KG1 (cell line): ENCODE measurements at regions not wholly inside any gene's neighbourhood (a gene's known extent, or its start where the extent isn't known, plus 50 kb on each side); places are given as distances from the start of the nearest gene placed in this dataset.

ENCODE experiments used
- DNase-seq: peaks from one replicate; lab custom pipeline; 2025; lab: John Stamatoyannopoulos, UW

- no peak for DNase-seq
Measured at GRCh38 chr13:79267560-79267959, 138.5 kb downstream of the RBM26 start.

- DNase-seq: no peak
Measured at GRCh38 chr13:79258489-79258888, 147.6 kb downstream of the RBM26 start.

DNA sequence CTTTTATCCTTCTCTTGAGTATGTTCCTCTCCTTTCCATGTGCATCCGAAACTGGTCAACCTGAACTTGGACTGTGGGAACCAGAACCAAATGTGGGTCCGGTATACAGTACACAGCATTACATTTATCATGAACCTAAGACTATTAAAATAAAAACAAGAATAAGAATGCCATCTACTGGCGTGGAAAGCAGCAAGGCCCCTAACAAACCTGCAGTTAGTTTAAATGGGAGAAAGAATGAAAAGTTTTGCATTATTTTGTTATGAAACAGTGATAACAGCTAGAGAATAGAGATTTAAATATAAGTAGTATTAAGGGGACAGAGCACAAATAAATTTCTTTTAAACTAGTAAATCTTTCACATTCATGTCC is 159.5 kb downstream of the RBM26 start:
- DNase-seq: no peak

GRCh38 chr13:79245937-79246577 is 160.0 kb downstream of the RBM26 start:
- DNase-seq: no peak

- DNase-seq: no peak
Measured at GRCh38 chr13:79241697-79242096, 164.4 kb downstream of the RBM26 start.

DNA sequence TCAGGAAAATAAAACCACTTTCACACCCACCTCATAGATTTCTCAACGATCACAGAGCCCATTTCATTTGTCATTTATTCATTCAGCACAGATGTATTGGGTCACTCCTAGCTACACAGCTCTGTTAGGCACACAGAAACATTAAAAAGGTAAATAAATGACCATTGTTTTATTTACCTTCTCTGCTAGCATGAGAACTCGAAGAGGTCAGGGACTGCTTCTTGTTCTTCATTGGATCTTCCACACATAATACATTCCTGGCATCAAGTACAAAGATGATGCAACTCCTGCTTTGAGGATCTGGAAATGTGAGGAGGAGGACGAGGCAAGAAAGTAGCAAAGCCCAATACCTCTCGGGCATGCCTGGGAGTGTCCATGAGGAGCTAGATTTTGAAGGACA is 168.1 kb downstream of the RBM26 start:
- DNase-seq: no peak

GRCh38 chr13:79231887-79232286 is 174.2 kb downstream of the RBM26 start:
- DNase-seq: no peak

GRCh38 chr13:79229761-79230160 is 176.3 kb downstream of the RBM26 start:
- DNase-seq: no peak

DNA sequence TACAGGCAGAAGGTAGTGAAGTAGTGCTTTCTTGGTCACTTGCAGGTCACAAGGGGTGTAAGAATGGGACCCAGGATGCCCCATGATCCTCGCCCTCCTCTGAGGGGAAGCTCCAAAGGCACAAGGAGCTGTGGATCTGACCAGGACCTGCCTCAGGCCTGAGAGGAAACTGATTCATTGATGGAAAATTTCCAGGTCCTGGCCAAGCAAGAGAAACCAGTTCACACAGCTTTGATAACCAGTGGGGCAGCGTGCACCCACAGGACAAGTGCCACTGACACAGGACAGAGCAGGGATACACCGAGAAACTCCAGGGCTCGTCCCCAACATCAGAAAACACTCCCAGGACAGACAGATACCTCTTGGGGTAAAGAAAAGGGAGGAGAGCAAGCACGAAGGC is 177.1 kb downstream of the RBM26 start:
- no peak for DNase-seq

- DNase-seq: no peak
Measured at GRCh38 chr13:79227418-79227817, 178.6 kb downstream of the RBM26 start.

- DNase-seq: no peak
Measured at GRCh38 chr13:79226938-79227337, 179.1 kb downstream of the RBM26 start.

- DNase-seq: no peak
Measured at GRCh38 chr13:79226250-79226649, 179.8 kb downstream of the RBM26 start.

DNA sequence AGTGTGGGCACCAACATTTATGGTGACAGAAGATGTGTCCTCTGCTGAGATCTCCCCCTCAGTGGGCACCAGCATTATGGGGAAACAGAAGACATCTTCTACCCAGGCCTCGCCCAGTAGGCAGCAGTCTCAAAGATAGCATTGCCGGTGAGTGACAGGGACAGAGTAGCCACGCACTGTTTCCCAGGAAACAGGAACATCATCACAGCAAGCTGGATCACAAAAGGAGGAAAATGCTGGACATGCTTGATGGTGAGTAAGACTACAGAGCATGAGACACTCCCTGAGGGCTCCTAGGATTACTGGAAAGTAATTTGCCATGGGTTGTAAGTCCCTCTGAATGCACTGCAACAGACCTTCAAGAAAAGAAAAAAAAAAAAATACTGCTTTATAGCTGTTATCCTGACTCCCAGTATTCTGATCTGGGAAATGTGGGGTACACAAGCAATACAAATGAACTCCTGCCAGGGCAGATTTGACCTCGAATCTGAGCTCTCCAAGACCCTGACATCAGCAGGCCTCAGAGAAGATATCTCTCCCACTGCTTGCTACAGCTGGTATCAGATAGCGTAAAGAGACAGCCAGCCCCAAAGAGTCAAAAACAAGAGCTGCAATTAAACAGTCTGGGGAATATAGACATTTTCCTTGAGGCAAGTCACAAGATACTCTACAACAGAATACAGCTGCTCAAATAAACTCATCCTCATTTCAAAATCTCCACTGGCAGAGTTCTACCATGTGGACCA is 180.4 kb downstream of the RBM26 start:
- DNase-seq: no peak

DNA sequence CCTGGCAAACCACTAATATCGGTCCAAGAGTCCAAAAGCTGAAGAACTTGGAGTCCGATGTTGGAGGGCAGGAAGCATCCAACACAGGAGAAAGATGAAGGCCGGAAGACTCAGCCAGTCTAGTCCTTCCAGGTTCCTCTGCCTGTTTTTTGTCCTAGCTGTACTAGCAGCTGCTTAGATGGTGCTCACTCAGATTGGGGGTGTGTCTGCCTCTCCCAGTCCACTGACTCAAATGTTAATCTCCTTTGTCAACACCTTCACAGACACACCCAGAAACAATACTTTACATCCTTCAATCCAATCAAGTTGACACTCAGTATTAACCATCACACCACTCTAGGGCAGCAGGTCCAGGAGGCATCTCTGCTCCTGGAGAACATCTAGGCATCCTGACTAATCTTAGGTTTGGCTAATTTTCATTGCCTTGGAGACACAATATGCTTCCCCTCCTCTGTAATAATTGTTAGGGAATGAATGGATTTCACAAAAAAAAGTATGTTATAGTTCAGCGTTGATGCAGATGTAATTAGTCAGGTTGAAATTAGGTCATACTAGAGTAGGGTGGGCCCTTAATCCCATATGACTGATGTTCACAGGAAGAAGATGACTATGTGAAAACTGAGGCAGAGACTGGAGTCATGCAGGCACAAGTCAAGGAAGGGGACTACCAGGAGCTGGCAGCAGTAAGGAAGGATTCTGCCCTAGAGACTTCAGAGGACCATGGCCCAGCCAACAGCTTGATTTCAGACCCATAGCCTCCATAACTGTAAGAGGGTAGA is 183.4 kb downstream of the RBM26 start:
- DNase-seq: no peak

DNA sequence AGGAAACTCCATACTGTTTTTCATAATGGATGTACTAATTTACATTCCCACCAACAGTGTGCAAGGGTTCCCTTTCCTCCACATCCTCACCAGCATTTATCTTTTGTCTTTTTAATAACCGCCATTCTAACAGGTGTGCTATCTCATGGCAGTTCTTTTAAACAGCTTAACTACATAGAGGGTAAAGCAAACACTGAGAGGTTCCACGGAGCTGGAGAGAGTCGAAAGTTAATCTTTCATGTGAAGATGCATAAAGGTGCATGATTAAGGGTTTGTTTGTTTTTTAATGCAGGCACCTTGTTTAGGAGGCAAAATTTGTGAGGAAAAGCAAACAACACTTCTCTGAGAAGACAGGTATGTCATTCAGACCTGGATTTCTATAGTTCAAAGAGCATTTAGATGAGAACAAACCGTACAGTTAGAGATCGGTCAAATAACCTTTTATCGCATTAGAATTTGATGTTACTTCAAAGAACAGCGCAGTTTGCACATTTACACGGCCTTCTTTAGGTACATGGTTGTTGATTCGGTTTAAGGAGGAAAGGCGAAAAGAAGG is 193.9 kb downstream of the RBM26 start:
- DNase-seq: no peak

DNA sequence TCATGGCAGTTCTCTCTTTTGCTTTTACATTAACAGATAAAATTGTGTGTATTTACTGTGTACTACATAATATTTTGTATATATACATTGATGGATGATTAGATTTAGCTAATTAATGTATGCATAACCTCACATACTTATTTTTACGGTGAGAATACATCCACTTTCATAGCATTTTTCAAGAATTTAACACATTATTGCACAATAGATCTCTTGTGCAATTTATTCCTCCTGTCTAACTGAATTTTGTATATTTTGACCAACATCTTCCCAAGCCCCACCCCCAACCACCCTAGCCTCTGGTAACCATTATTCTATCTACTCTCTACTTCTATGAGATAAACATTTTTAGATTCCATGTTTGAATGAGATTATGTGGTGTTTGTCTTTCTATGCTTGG is 194.7 kb downstream of the RBM26 start:
- no peak for DNase-seq

DNA sequence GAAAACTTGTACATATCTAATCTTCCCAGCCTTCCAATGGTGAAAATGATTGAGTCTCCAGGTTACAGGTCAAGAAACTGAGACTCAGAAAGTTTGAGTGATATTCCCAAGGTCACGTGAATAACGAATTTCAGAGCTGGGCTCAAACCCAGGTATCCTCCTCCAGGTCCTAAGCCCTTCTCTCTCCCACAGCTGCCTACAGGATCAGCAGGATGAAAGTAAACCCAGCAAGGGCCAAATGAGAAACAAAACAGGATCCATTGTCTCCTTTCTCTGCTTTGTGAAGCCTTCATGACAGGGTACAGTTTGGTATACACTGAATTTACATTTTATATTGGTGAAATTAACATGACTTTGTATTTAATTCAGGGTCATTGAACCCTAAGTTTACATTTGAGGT is 208.1 kb downstream of the RBM26 start:
- no peak for DNase-seq

GRCh38 chr13:79196843-79197242 is 209.2 kb downstream of the RBM26 start:
- no peak for DNase-seq

DNA sequence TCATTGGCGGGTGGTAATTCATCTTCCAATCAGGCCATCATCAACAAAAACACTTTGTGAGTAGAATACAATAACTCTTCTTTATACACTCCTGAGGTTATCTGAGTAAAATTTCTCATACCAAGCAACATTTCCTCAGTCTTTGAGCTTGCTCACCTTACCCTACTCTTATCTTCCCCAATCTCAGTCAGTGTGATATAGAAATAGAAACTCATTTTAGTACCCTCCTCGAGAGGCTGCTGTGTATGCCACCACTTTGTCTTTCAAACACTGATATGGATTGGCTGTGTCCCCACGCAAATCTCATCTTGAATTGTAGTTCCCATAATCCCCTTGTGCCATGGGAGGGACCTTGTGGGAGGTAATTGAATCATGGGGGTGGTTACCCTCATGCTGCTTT is 209.7 kb downstream of the RBM26 start:
- no peak for DNase-seq

GRCh38 chr13:79194727-79195126 is 211.3 kb downstream of the RBM26 start:
- no peak for DNase-seq

DNA sequence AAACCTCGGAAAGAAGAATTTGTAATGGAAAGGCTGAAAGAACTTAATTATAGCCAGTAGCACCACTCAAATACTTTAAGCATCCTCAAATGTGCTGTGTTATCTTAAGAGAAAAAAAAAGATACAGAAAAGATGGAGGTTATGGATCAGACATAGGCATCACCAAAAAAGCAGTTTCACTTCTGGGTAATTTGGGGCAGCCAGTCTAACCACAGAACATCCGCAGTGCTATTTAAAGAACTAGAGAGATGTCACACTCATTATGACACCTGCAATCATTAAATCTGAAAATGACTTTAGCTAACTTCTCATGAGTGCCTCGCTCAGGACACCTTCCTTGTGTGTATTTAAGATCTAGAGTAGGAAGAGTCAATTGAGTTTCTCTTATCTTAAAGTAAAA is 211.8 kb downstream of the RBM26 start:
- DNase-seq: no peak

DNA sequence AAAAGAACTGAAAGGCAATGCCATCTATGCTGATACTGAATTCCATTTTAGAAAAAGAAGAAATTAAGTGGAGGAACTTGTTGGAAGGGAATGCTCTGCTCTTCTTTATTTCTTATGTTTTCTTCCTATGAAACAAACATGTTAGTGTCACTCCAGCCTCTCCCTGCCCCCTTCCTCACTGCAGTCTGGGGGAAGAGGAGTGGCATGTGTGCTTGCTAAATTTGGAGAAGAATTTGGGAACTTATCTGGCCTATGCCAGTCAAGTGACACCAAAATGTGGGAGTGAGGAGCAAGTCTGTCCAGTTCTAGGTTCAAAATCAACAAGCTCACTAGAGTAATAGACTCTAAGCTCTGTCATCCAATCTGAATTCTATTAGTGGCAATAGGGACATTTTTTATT is 214.6 kb downstream of the RBM26 start:
- DNase-seq: no peak

GRCh38 chr13:79190932-79191331 is 215.1 kb downstream of the RBM26 start:
- no peak for DNase-seq
